ENCODE measurements at regions not wholly inside any gene's neighbourhood (a gene's known extent, or its start where the extent isn't known, plus 50 kb on each side); places are given as distances from the start of the nearest gene placed in this dataset.

DNA sequence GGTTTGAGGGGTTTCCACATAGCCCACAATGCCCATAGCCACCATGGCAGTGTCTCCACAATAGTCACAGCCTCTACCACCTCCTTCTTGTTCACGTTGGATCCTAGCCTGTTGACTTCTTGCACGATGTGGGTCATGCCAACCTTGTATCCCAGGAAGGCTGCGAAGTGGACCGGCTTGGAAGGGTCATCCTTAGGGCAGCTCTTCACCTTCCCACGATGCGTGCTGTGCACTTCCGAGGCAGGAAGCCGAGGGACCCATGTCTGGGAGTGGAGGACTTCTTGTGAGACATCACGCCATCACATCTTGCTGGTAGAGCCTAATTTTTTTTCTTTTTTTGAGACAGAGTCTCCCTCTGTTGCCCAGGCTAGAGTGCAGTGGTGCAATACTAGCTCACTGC lies 144.6 kb upstream of the ASB18 start:
- no peak overlapping the region for H3K27ac ChIP-seq (ENCODE audit: low read depth in 2 of 2, low read length in 2 of 2)
- TF ChIP-seq CTCF (IDR thresholded peaks at IDR 0.05; ENCODE audit: borderline replicate concordance, extremely low read depth, insufficient read depth): no peak
- intact Hi-C loops (cut with DNase I): no loop called here
- no peak for FAIRE-seq
- DNase-seq: no peak
- no peaks in the 10 kb centered on the region for H3K9me3 ChIP-seq (ENCODE audit: control insufficient read depth in 2 of 3, insufficient read depth in 1 of 3, low read length in 3 of 3)
- no peaks in the 10 kb centered on the region for H3K27me3 ChIP-seq (ENCODE audit: control insufficient read depth, insufficient read depth, low read length)
- H3K9ac ChIP-seq (ENCODE audit: low read length in 3 of 3): no peak overlapping the region
- H3K4me1 ChIP-seq (ENCODE audit: control insufficient read depth in 2 of 3, insufficient read depth in 2 of 3, low read depth in 1 of 3, low read length in 3 of 3): no peaks in the 10 kb centered on the region
- no peak overlapping the region for H3K4me3 ChIP-seq (ENCODE audit: low read length in 3 of 3)
- H3K36me3 ChIP-seq (ENCODE audit: control insufficient read depth in 2 of 3, insufficient read depth in 3 of 3, low read length in 3 of 3): no peaks in the 10 kb centered on the region

GRCh38 chr2:236415684-236416444 lies 151.7 kb upstream of the ASB18 start:
- Histone ChIP-seq H3K4me1 (ENCODE audit: control insufficient read depth in 2 of 3, insufficient read depth in 2 of 3, low read depth in 1 of 3, low read length in 3 of 3) (no peaks in the 10 kb centered on the region), H3K27ac (ENCODE audit: low read depth in 2 of 2, low read length in 2 of 2) (no peak overlapping the region), H3K9me3 (ENCODE audit: control insufficient read depth in 2 of 3, insufficient read depth in 1 of 3, low read length in 3 of 3) (no peaks in the 10 kb centered on the region), H3K4me3 (ENCODE audit: low read length in 3 of 3) (no peak overlapping the region), H3K36me3 (ENCODE audit: control insufficient read depth in 2 of 3, insufficient read depth in 3 of 3, low read length in 3 of 3) (no peaks in the 10 kb centered on the region), H3K27me3 (ENCODE audit: control insufficient read depth, insufficient read depth, low read length) (no peaks in the 10 kb centered on the region), H3K9ac (ENCODE audit: low read length in 3 of 3) (no peak overlapping the region)
- DNase-seq (no peak), FAIRE-seq (no peak)
- intact Hi-C loops (cut with DNase I): no loop called here
- no peak for TF ChIP-seq CTCF (IDR thresholded peaks at IDR 0.05; ENCODE audit: borderline replicate concordance, extremely low read depth, insufficient read depth)

DNA sequence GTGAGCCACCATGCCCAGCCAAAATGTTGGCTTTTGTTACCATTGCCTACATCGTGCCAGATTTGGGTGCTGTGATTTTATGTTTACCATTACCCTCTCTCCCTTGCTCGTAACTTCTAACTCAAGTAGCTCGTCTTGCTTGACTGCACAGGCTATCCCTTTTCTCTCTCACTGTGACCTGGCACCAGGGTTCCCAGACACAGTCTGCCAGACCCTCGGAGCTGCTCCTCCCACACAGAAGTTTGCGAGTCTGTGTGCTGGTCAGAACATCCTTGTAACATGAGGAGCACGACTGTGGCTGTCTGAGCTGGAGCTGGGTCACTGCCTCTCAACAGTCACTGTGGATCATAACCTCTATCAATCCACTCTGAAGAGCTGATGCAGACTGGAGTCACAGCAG lies 152.5 kb upstream of the ACKR3 start:
- FAIRE-seq (no peak), DNase-seq (peak in 4 of 5 donors; percentile 87 to 92 (median 90))
- Histone ChIP-seq H3K4me3 (ENCODE audit: low read length in 3 of 3) (no peak overlapping the region), H3K36me3 (ENCODE audit: control insufficient read depth in 2 of 3, insufficient read depth in 3 of 3, low read length in 3 of 3) (no peaks in the 10 kb centered on the region), H3K27ac (ENCODE audit: low read depth in 2 of 2, low read length in 2 of 2) (no peak overlapping the region), H3K4me1 (ENCODE audit: control insufficient read depth in 2 of 3, insufficient read depth in 2 of 3, low read depth in 1 of 3, low read length in 3 of 3) (no peaks in the 10 kb centered on the region), H3K9ac (ENCODE audit: low read length in 3 of 3) (no peak overlapping the region), H3K27me3 (ENCODE audit: control insufficient read depth, insufficient read depth, low read length) (no peaks in the 10 kb centered on the region), H3K9me3 (ENCODE audit: control insufficient read depth in 2 of 3, insufficient read depth in 1 of 3, low read length in 3 of 3) (no peaks in the 10 kb centered on the region)
- intact Hi-C loops (cut with DNase I): no loop called here
- TF ChIP-seq CTCF (IDR thresholded peaks at IDR 0.05; ENCODE audit: borderline replicate concordance, extremely low read depth, insufficient read depth): no peak

DNA sequence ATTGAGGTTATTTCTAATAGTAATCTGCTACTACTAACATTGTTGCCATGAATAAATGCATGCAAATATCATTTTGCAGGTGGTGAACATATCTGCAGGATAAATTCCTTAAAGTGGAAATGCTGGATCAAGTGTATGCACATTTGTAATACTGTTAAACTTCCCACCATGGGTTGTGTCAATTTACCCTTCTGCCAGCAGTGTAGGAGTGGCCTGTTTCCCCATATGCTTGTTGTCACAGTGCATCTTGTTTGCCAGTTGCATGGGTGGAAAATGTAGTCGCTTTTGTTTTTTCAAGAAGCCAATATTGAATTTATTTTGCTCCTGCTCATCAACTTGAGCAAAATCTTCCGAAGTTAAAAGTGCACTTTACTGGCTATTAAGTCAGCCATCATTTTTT lies 139.0 kb upstream of the ACKR3 start:
- intact Hi-C loops (cut with DNase I): no loop called here
- H3K4me1 ChIP-seq (ENCODE audit: control insufficient read depth in 2 of 3, insufficient read depth in 2 of 3, low read depth in 1 of 3, low read length in 3 of 3): no peaks in the 10 kb centered on the region
- FAIRE-seq (no peak), DNase-seq (no peak)
- no peak for TF ChIP-seq CTCF (IDR thresholded peaks at IDR 0.05; ENCODE audit: borderline replicate concordance, extremely low read depth, insufficient read depth)
- H3K36me3 ChIP-seq (ENCODE audit: control insufficient read depth in 2 of 3, insufficient read depth in 3 of 3, low read length in 3 of 3): no peaks in the 10 kb centered on the region
- no peak overlapping the region for H3K9ac ChIP-seq (ENCODE audit: low read length in 3 of 3)
- no peak overlapping the region for H3K27ac ChIP-seq (ENCODE audit: low read depth in 2 of 2, low read length in 2 of 2)
- H3K4me3 ChIP-seq (ENCODE audit: low read length in 3 of 3): no peak overlapping the region
- H3K9me3 ChIP-seq (ENCODE audit: control insufficient read depth in 2 of 3, insufficient read depth in 1 of 3, low read length in 3 of 3): peaks cover 0 to 2% (median 0%) of the 10 kb centered on the region in 3 donors
- H3K27me3 ChIP-seq (ENCODE audit: control insufficient read depth, insufficient read depth, low read length): no peaks in the 10 kb centered on the region

Data from kidney (tissue), 13 donors.